Mucosa of stomach (tissue), 1 donor: ENCODE measurements at regions not wholly inside any gene's neighbourhood (a gene's known extent, or its start where the extent isn't known, plus 50 kb on each side); places are given as distances from the start of the nearest gene placed in this dataset.

Experiments used
- H3K27me3 ChIP-seq: one replicate; pipeline ENCODE4 v1.7.0; 2013; ENCODE audit warnings: mild to moderate bottlenecking, low read length; ENCODE audit not compliant: control insufficient read depth, insufficient read depth
- H3K36me3 ChIP-seq: one replicate; pipeline ENCODE4 v1.7.0; 2013; ENCODE audit warnings: low read length; ENCODE audit not compliant: control insufficient read depth, insufficient read depth
- H3K4me1 ChIP-seq: one replicate; pipeline ENCODE4 v1.7.0; 2013; ENCODE audit warnings: mild to moderate bottlenecking, low read length; ENCODE audit not compliant: control insufficient read depth, insufficient read depth
- H3K4me3 ChIP-seq: one replicate; pipeline ENCODE4 v1.7.0; 2013; ENCODE audit warnings: low read length
- H3K9ac ChIP-seq: one replicate; pipeline ENCODE4 v1.7.0; 2013; ENCODE audit warnings: mild to moderate bottlenecking, low read length, moderate library complexity
- H3K9me3 ChIP-seq: one replicate; pipeline ENCODE4 v1.7.0; 2013; ENCODE audit warnings: mild to moderate bottlenecking, low read length, moderate library complexity; ENCODE audit not compliant: control insufficient read depth
- donor health status: Pancreatic carcinoma.

GRCh38 chr1:200240656-200241055 is 169.2 kb downstream of the ZNF281 start:
- no peak overlapping the region for H3K4me3 ChIP-seq
- H3K36me3 ChIP-seq: no peaks in the 10 kb centered on the region
- no peak overlapping the region for H3K9ac ChIP-seq
- no peaks in the 10 kb centered on the region for H3K9me3 ChIP-seq
- no peaks in the 10 kb centered on the region for H3K4me1 ChIP-seq
- no peaks in the 10 kb centered on the region for H3K27me3 ChIP-seq

- Histone ChIP-seq H3K9me3 (no peaks in the 10 kb centered on the region), H3K4me3 (no peak overlapping the region), H3K27me3 (no peaks in the 10 kb centered on the region), H3K36me3 (no peaks in the 10 kb centered on the region), H3K9ac (no peak overlapping the region), H3K4me1 (no peaks in the 10 kb centered on the region)
Measured at GRCh38 chr1:200238311-200238710, 171.5 kb downstream of the ZNF281 start.

GRCh38 chr1:200237066-200237465 is 172.8 kb downstream of the ZNF281 start:
- H3K4me3 ChIP-seq: no peak overlapping the region
- no peaks in the 10 kb centered on the region for H3K36me3 ChIP-seq
- H3K27me3 ChIP-seq: no peaks in the 10 kb centered on the region
- H3K9me3 ChIP-seq: no peaks in the 10 kb centered on the region
- H3K9ac ChIP-seq: no peak overlapping the region
- no peaks in the 10 kb centered on the region for H3K4me1 ChIP-seq

GRCh38 chr1:200234938-200235337 is 174.9 kb downstream of the ZNF281 start:
- Histone ChIP-seq H3K4me3 (no peak overlapping the region), H3K27me3 (no peaks in the 10 kb centered on the region), H3K4me1 (no peaks in the 10 kb centered on the region), H3K9ac (no peak overlapping the region), H3K9me3 (no peaks in the 10 kb centered on the region), H3K36me3 (no peaks in the 10 kb centered on the region)

- no peaks in the 10 kb centered on the region for H3K36me3 ChIP-seq
- no peaks in the 10 kb centered on the region for H3K4me1 ChIP-seq
- no peaks in the 10 kb centered on the region for H3K9me3 ChIP-seq
- no peaks in the 10 kb centered on the region for H3K27me3 ChIP-seq
- H3K4me3 ChIP-seq: no peak overlapping the region
- no peak overlapping the region for H3K9ac ChIP-seq
Measured at GRCh38 chr1:200233393-200233792, 176.4 kb downstream of the ZNF281 start.

GRCh38 chr1:200231787-200232231 is 178.0 kb downstream of the ZNF281 start:
- Histone ChIP-seq H3K27me3 (no peaks in the 10 kb centered on the region), H3K36me3 (no peaks in the 10 kb centered on the region), H3K4me1 (no peaks in the 10 kb centered on the region), H3K9ac (no peak overlapping the region), H3K9me3 (no peaks in the 10 kb centered on the region), H3K4me3 (no peak overlapping the region)

- Histone ChIP-seq H3K4me1 (no peaks in the 10 kb centered on the region), H3K27me3 (no peaks in the 10 kb centered on the region), H3K36me3 (no peaks in the 10 kb centered on the region), H3K4me3 (no peak overlapping the region), H3K9ac (no peak overlapping the region), H3K9me3 (no peaks in the 10 kb centered on the region)
Measured at GRCh38 chr1:200230671-200231070, 179.2 kb downstream of the ZNF281 start.

- no peaks in the 10 kb centered on the region for H3K9me3 ChIP-seq
- H3K4me1 ChIP-seq: no peaks in the 10 kb centered on the region
- H3K36me3 ChIP-seq: no peaks in the 10 kb centered on the region
- no peak overlapping the region for H3K9ac ChIP-seq
- H3K27me3 ChIP-seq: no peaks in the 10 kb centered on the region
- no peak overlapping the region for H3K4me3 ChIP-seq
Measured at GRCh38 chr1:200228486-200228885, 181.3 kb downstream of the ZNF281 start.

- H3K36me3 ChIP-seq: no peaks in the 10 kb centered on the region
- no peak overlapping the region for H3K4me3 ChIP-seq
- no peaks in the 10 kb centered on the region for H3K4me1 ChIP-seq
- no peaks in the 10 kb centered on the region for H3K9me3 ChIP-seq
- no peaks in the 10 kb centered on the region for H3K27me3 ChIP-seq
- H3K9ac ChIP-seq: no peak overlapping the region
Measured at GRCh38 chr1:200228081-200228480, 181.8 kb downstream of the ZNF281 start.
